ENCODE measurements at regions not wholly inside any gene's neighbourhood (a gene's known extent, or its start where the extent isn't known, plus 50 kb on each side); places are given as distances from the start of the nearest gene placed in this dataset.

- H3K4me3 ChIP-seq (ENCODE audit: low read depth, low read length) = no peak overlapping the region
- no peak overlapping the region for H3K27ac ChIP-seq
- H3K27me3 ChIP-seq (replicated peaks) = no peaks in the 10 kb centered on the region
- H3K36me3 ChIP-seq (replicated peaks) = no peaks in the 10 kb centered on the region
- DNase-seq = no peak
- in situ Hi-C loops (cut with HindIII; ENCODE audit: low pct_ligation_motif_present, low sequenced_read_pairs) = no loop called here
- TF ChIP-seq CTCF (IDR thresholded peaks at IDR 0.05; ENCODE audit: low read depth, low read length, missing control alignments) = no peak
Measured at GRCh38 chr3:152177757-152178156, 91.0 kb upstream of the MBNL1 start.

GRCh38 chr3:152183473-152183872, 85.3 kb upstream of the MBNL1 start:
- in situ Hi-C loops (cut with HindIII; ENCODE audit: low pct_ligation_motif_present, low sequenced_read_pairs) = no loop called here
- Histone ChIP-seq H3K27ac (no peak overlapping the region), H3K4me3 (ENCODE audit: low read depth, low read length) (no peak overlapping the region), H3K36me3 (replicated peaks) (no peaks in the 10 kb centered on the region), H3K27me3 (replicated peaks) (no peaks in the 10 kb centered on the region)
- TF ChIP-seq CTCF (IDR thresholded peaks at IDR 0.05; ENCODE audit: low read depth, low read length, missing control alignments) = peak; percentile 83
- DNase-seq = peak; percentile 43

- H3K27ac ChIP-seq = no peak overlapping the region
- no peak overlapping the region for H3K4me3 ChIP-seq (ENCODE audit: low read depth, low read length)
- no peaks in the 10 kb centered on the region for H3K36me3 ChIP-seq (replicated peaks)
- in situ Hi-C loops (cut with HindIII; ENCODE audit: low pct_ligation_motif_present, low sequenced_read_pairs) = no loop called here
- no peak for TF ChIP-seq CTCF (IDR thresholded peaks at IDR 0.05; ENCODE audit: low read depth, low read length, missing control alignments)
- no peak for DNase-seq
- H3K27me3 ChIP-seq (replicated peaks) = no peaks in the 10 kb centered on the region
Measured at GRCh38 chr3:152184971-152185686, 83.6 kb upstream of the MBNL1 start.

- Histone ChIP-seq H3K27ac (no peak overlapping the region), H3K4me3 (ENCODE audit: low read depth, low read length) (no peak overlapping the region), H3K36me3 (replicated peaks) (no peaks in the 10 kb centered on the region), H3K27me3 (replicated peaks) (no peaks in the 10 kb centered on the region)
- in situ Hi-C loops (cut with HindIII; ENCODE audit: low pct_ligation_motif_present, low sequenced_read_pairs) = no loop called here
- DNase-seq = no peak
- no peak for TF ChIP-seq CTCF (IDR thresholded peaks at IDR 0.05; ENCODE audit: low read depth, low read length, missing control alignments)
Measured at GRCh38 chr3:152185891-152186630, 82.7 kb upstream of the MBNL1 start.

GRCh38 chr3:152190636-152191183, 78.0 kb upstream of the MBNL1 start:
- H3K36me3 ChIP-seq (replicated peaks) = no peaks in the 10 kb centered on the region
- in situ Hi-C loops (cut with HindIII; ENCODE audit: low pct_ligation_motif_present, low sequenced_read_pairs) = no loop called here
- H3K27me3 ChIP-seq (replicated peaks) = no peaks in the 10 kb centered on the region
- no peak for TF ChIP-seq CTCF (IDR thresholded peaks at IDR 0.05; ENCODE audit: low read depth, low read length, missing control alignments)
- no peak overlapping the region for H3K27ac ChIP-seq
- H3K4me3 ChIP-seq (ENCODE audit: low read depth, low read length) = no peak overlapping the region
- DNase-seq = no peak
